Omental fat pad (tissue), 3 donors: ENCODE measurements at regions not wholly inside any gene's neighbourhood (a gene's known extent, or its start where the extent isn't known, plus 50 kb on each side); places are given as distances from the start of the nearest gene placed in this dataset.
"Not testable (repeated sequence)": the region's sequence is repeated elsewhere in the genome, so short reads cannot be mapped to it uniquely, and the experiment has no call there.

Experiments
- ATAC-seq: fragments of 150-250 bp; one replicate; pipeline ENCODE4 v1.9.1; 2016; ENCODE audit warnings: mild to moderate bottlenecking, moderate library complexity; ENCODE audit not compliant: low FRiP score
- DNase-seq: peaks from one replicate; pipeline ENCODE4 v3.0.0-alpha.2; 2019; ENCODE audit warnings: low spot score
- CTCF ChIP-seq, 3 donors: fragments of 450-650 bp; IDR thresholded peaks; one replicate each; pipeline ENCODE4 v1.5.1; 2016 to 2017; ENCODE audit warnings: antibody characterized with exemption in 3 of 3, mild to moderate bottlenecking in 3 of 3, moderate library complexity in 2 of 3

DNA sequence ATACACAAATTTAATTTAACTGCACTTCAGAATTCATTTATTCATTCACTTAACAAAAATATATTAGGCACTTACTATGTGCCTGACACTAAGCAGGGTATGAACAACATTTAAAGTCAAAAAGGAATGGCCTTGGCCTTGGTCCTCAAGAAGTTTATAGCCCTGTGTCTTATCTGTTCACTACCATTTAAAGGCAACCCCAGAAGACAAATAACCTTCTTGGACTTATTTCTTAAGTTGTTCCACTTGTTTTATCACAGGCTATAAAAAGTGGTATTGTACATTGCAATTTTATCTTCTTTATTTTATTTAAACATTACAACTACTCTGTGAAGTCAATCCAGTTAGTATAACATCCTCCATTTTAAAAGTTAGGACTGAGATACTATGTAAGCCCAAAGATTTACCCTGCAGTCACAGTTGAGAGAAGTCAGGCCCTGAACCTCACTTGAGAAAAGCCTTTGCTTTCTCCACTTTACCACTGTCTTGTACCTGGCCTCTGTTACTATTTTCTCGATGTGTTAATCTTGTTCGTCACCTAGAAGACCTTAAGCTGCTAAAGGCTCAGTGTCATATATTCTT is 305.6 kb upstream of the DIPK2B start:
- ATAC-seq, result peak; percentile 16

GRCh38 chrX:45505214-45505613 is 304.5 kb upstream of the DIPK2B start:
- DNase-seq, result no peak
- no peak for TF ChIP-seq CTCF (IDR thresholded peaks at IDR 0.05)
- ATAC-seq, result no peak

More for the DNA sequence above, 305.6 kb upstream of the DIPK2B start:
- DNase-seq, result no peak
- TF ChIP-seq CTCF (IDR thresholded peaks at IDR 0.05), result no peak

DNA sequence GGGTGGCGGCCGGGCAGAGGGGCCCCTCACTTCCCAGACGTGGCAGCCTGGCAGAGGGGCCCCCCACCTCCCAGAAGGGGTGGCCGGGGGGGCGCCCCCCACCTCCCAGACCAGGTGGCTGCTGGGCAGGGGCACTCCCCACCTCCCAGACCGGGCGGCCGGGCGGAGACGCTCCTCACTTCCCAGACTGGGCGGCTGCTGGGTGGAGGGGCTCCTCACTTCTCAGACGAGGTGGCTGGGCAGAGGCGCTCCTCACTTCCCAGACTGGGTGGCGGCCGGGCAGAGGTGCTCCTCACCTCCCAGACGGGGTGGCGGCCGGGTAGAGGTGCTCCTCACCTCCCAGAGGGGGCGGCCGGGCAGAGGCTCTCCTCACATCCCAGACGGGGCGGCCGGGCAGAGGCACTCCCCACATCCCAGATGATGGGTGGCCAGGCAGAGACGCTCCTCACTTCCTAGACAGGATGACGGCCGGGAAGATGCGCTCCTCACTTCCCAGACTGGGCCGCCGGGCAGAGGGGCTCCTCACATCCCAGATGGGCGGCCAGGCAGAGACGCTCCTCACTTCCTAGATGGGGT is 303.2 kb upstream of the DIPK2B start:
- not testable (repeated sequence) for DNase-seq, ATAC-seq

- TF ChIP-seq CTCF (IDR thresholded peaks at IDR 0.05), result no peak
- DNase-seq (no peak), ATAC-seq (no peak)
Observed at GRCh38 chrX:45502396-45502795, 301.7 kb upstream of the DIPK2B start.

GRCh38 chrX:45497290-45497689 is 296.6 kb upstream of the DIPK2B start:
- ATAC-seq (no peak), DNase-seq (no peak)
- no peak for TF ChIP-seq CTCF (IDR thresholded peaks at IDR 0.05)

- DNase-seq (no peak), ATAC-seq (no peak)
- no peak for TF ChIP-seq CTCF (IDR thresholded peaks at IDR 0.05)
Observed at GRCh38 chrX:45485719-45486118, 285.0 kb upstream of the DIPK2B start.

DNA sequence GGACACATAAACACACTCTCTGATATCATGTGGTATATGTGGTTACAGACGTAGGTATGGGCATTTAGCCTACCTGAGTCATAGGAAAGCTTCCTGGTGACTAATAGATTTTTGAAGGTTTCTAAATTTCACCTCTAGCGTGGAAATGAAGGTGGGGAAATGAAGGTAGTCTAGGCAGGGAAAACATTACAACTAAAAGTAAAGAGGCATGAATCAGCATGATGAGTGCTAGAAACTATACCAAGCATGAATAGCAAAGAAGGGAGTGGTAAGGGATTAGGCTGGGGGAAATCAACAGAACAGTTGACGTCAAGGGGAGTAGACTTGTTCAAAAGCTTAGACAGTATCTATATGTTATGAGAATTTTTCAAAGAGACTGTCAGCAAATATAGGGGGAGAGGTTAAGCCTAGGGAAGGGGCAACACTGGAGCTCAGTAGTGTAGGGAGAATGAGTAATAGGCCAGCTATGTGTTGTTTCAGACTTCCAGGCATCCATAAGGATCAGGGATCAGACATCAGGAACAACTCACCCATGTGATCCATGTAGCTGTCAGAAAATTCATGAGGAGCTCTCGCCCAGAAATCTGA is 279.3 kb upstream of the DIPK2B start:
- DNase-seq, result no peak
- ATAC-seq, result no peak
- TF ChIP-seq CTCF (IDR thresholded peaks at IDR 0.05), result no peak
